ENCODE measurements at regions not wholly inside any gene's neighbourhood (a gene's known extent, or its start where the extent isn't known, plus 50 kb on each side); places are given as distances from the start of the nearest gene placed in this dataset.

DNA sequence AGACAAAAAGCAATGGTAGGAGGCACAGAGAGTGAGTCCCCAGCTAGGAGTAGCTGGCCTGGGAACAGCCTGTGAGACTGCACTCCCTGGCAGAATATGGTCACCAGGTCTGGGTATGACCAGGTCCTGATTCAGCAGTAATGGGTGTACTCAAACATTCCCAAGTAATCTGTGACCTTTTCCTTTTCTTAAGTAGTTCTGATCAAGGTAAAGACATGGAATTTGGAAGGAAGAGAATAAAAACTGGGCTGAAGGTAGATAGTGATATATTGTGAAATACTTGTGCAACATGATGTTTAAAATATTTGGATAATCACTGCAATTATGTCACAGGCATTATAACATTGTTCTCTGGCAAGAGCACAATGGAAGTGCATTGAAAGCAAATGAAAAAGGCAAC, 147.2 kb upstream of the DPYD start:
- DNase-seq (ENCODE audit: low read depth): no peak

- DNase-seq (ENCODE audit: low read depth): no peak
These were observed 146.1 kb upstream of the DPYD start for GRCh38 chr1:98066911-98067310.

DNA sequence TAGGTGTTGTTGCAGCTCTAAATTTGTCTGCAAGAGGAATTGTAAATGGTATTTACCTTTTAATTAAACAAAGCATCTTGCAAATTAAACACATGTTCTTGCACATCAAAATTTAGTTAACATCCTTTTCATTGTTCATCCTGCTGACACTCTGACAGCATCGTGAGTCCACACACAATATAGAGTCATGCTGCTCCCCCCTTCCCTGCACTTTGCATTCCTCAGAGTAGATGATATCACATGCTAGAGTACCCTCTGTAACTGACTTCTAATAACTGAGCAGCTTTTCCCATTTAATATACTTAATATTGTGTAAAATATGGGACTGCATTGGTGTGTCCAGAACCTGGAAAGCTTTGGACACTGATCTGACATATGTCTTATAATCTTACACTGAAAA, 138.8 kb upstream of the DPYD start:
- DNase-seq (ENCODE audit: low read depth): no peak

- no peak for DNase-seq (ENCODE audit: low read depth)
These were observed 137.8 kb upstream of the DPYD start for GRCh38 chr1:98058676-98059075.

DNA sequence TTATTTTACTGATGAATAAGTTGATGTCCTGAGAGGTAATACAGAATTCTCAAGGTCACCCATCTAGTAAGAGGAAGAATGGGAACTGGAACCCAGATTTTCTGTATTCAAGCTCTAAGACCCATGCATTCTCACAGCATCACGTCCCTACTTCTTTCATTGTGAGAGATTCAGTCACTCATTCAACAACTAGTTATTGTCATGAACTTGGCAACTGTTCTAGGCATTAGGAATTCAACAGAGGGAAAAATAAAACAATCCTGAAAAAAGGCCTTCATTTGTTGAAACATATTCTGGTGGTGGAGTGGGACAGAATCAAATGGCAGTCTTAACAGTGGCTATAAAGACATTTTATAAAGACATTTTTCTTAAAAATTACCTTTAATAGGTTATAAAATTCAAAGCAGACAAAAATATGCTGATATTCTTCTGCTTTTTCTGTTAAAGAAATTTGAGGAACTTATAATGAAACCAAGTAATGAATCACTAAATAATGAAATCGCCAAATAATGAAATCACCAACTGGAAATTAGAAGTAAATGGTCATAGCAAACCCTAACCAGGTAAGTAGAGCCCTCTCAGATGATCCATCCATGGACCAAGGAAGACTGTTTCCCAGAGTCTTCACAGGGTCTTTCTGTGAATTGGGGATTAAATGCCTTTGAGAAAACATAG, 136.5 kb upstream of the DPYD start:
- DNase-seq (ENCODE audit: low read depth): no peak

DNA sequence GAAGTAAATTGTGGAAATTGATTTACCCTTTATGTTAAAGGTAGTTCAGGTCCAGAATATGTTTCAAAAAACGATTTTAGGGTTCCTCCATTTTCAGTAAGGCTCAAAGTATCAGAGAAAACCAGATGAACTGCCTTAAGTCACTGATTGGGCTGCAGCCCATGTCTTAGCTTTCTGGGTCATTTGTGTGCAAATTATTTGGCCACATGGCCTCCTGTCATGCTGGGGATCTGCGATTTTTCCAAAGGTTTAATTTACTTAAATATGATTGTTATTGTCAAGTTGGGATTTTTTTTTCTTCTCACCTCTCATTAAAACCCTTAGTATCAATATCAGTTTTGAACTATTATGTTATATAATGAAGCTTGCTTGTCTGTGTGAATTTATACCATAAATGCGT, 135.9 kb upstream of the DPYD start:
- no peak for DNase-seq (ENCODE audit: low read depth)

- DNase-seq (ENCODE audit: low read depth): no peak
These were observed 134.6 kb upstream of the DPYD start for GRCh38 chr1:98055457-98055856.

GRCh38 chr1:98054786-98055185, 134.0 kb upstream of the DPYD start:
- DNase-seq (ENCODE audit: low read depth): no peak

GRCh38 chr1:98054367-98054701, 133.5 kb upstream of the DPYD start:
- no peak for DNase-seq (ENCODE audit: low read depth)

DNA sequence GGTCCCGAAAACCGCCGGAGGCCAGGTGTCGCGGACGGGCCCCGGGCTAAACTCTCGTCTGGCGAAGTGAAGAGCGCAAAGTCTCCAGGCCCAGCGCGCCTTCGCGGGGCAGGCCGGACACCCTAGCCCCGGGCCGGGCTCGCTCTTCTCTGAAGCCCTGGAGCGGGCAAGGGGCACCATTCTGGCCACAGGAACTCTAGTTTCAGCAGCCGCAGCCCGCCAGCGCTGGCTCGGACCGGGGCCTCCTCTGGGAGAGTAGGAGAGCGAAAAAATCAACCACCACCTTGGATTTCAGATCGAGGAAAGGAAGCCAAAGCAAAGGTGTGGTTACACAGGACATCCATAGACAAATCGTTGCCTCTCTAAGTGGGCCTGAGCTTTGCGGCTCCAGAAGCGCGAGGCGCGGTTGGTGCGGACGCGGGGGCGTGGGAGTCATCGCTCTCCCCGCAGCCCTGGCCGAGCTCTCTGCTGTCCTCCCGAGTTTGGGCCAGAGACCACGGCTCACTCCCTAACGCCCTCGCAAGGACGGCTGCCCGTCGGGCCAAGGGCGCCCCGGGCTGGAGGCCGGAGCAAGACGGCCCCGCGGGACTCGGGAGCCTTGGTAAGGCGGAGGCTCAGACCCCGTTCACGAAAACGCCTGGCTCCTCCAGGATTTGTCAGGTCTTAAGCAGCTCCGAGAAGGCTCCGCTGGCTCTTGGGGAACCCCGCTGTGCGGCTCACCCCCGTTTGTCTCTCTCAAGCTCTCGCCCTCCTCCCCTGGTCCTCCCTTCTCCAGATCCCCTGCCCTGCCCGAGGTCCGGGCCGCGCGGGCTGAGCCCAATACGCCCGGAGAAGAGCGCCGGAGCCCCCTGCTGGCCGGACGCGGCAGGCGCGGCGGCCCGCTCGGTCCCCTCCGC, 132.9 kb upstream of the DPYD start:
- no peak for DNase-seq (ENCODE audit: low read depth)

- DNase-seq (ENCODE audit: low read depth): peak; percentile 62
These were observed 130.3 kb upstream of the DPYD start for GRCh38 chr1:98051065-98051675.

DNA sequence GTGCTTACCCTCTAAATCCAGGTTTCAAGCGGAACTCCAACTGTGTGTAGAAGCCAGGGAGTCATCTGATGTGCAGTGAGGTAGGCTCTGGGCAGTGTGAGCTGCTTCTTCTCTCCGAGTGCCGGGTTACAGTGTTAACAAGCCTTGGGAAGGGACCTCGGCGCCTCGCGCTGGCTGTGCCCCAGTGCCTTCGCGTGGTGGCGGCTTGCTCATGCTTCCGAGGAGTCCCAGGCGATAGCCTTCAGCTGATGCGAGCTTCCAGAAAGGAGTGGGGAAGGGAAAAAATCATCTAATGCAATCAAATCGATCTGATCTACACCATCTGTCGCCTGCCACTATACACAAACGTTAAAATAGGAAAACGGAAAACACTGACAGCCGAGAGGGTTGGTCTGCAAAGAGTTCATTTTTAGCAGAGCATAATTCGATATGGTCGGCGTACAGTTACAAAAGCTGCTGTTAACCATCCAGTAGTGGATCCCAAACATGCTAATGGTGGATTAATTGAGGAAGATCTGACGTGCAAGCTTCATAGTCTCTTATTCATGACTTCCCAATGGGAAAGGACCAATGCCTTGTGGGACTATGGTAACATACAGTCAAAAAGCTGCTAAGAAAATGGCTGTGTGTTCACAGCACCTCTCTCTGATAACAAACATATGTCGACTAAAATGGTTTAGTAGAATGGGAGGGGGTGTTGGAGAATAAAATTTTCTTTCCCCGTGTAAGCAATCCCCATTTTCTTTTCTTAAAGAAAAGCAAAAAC, 128.7 kb upstream of the DPYD start:
- no peak for DNase-seq (ENCODE audit: low read depth)

DNA sequence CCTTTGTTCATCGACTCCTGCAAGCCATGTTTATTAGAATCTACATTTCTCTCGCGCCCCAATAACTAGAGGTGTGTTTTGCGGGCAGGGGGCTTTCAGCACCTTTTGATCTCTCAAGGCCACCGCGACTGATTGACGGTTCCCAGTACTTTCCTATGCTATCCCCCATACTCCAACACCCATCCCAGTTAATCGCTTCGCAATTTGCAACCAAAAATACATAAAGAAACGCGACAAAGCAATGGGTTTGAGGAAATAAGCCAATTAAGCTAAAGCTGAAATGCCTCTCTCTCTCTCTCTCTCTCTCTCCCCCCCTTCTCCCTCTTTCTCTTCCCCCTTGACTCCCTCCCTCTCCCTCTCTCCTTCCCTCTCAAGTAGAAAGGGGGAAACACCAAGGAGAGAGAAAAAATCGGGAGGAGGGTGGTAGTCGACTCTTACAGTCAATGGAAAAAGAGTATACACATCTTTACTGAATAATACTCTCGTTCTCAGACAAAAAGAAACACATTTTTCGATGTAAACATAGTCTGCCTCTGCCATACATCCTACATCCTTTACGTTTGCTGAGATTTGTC, 128.0 kb upstream of the DPYD start:
- DNase-seq (ENCODE audit: low read depth): no peak

DNA sequence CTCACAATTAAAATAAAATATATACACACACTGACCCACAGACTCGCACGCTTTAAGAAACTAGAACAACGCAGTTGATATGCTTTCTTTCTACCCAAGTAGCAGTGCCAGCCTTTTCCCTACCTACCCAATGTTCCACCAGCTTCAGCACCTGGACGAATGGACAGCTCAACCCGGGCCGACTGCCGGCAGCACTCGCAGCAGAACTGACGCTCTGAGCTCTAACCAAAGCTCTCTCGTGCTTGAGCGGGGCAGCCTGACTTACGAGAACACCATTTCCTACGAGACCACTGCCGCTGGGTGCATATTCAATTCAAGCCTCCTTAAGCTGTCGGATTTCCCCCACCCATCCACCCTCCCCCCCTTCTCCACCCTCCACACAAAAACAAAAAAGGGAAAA, 127.4 kb upstream of the DPYD start:
- peak; percentile 76 for DNase-seq (ENCODE audit: low read depth)

DNA sequence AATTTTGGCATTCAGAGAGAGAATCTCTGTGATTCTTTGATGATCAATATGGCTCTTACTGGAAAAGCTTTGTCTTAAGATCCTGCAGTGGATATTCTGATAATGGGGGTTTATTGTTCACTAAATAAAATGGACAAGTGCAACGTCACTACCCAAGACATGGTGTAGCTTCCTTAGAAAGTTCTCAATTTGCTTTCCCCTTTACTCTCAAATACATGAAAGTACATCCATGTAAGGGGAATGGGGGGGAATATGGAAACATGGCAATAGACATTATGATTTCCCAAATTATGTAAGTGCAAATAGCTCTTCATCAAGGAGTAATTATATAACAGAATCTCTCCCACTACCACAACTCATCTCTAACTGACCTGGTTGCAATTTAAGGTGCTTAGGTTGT, 126.3 kb upstream of the DPYD start:
- DNase-seq (ENCODE audit: low read depth): no peak

- DNase-seq (ENCODE audit: low read depth): peak; percentile 41
These were observed 125.2 kb upstream of the DPYD start for GRCh38 chr1:98045767-98046641.

- DNase-seq (ENCODE audit: low read depth): peak; percentile 30
These were observed 124.5 kb upstream of the DPYD start for GRCh38 chr1:98045211-98045766.

GRCh38 chr1:98044766-98045165, 123.9 kb upstream of the DPYD start:
- no peak for DNase-seq (ENCODE audit: low read depth)

GRCh38 chr1:98044071-98044697, 123.3 kb upstream of the DPYD start:
- no peak for DNase-seq (ENCODE audit: low read depth)

DNA sequence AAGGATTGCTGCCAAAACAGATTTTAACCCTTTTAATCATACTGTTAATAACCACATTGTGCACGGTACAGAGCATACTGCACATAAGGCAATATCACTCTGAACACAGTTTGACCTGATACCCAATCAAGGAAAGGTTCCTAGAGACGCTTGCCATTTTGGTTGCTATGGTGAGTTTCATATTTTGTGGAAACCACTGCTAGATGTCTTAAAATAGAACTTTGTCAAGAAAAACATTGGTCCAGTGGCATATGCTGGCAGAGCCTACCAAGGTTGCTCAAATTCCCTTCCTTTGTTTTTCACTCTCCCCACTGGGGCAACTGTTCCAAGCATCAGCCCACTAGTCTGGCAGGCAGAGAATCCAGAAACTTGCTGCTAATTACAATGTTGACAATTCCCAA, 114.8 kb upstream of the DPYD start:
- peak; percentile 45 for DNase-seq (ENCODE audit: low read depth)

Measured in stromal cell of bone marrow (primary cell).